SK-N-SH treated with all-trans-retinoic acid at 6 μM for 48 hours (cell line): ENCODE measurements at regions not wholly inside any gene's neighbourhood (a gene's known extent, or its start where the extent isn't known, plus 50 kb on each side); places are given as distances from the start of the nearest gene placed in this dataset.

ENCODE experiments used
- ATAC-seq: fragments of 200-7000 bp; cut with Tn5 transposase; 3 replicates; pipeline ENCODE4 v1.9.1; 2020; ENCODE audit warnings: mild to moderate bottlenecking, moderate library complexity
- BACH2 ChIP-seq: fragments of 250-450 bp; sonication (Bioruptor Pico); IDR thresholded peaks from 2 replicates; pipeline ENCODE4 v1.9.0; 2021; ENCODE audit warnings: mild to moderate bottlenecking, borderline replicate concordance
- CREB5 ChIP-seq: fragments of 250-450 bp; sonication (Bioruptor Pico); IDR thresholded peaks from 2 replicates; pipeline ENCODE4 v1.5.1; 2020; ENCODE audit warnings: low read depth, mild to moderate bottlenecking, moderate library complexity
- CSDC2 ChIP-seq: fragments of 250-450 bp; sonication (Bioruptor Pico); IDR thresholded peaks from 2 replicates; pipeline ENCODE4 v1.5.0; 2020; ENCODE audit warnings: mild to moderate bottlenecking, moderate library complexity
- ESRRG ChIP-seq: fragments of 250-450 bp; sonication (Bioruptor Pico); IDR thresholded peaks from 2 replicates; pipeline ENCODE4 v1.6.1; 2021; ENCODE audit warnings: mild to moderate bottlenecking
- GLIS3 ChIP-seq: fragments of 250-450 bp; sonication (Bioruptor Pico); IDR thresholded peaks from 2 replicates; pipeline ENCODE4 v1.5.0; 2020; ENCODE audit warnings: mild to moderate bottlenecking, moderate library complexity
- OSR1 ChIP-seq: fragments of 250-450 bp; sonication (Bioruptor Pico); IDR thresholded peaks from 2 replicates; pipeline ENCODE4 v1.8.0; 2022; ENCODE audit warnings: moderate library complexity, mild to moderate bottlenecking, inconsistent platforms
- PPARA ChIP-seq: fragments of 250-450 bp; sonication (Bioruptor Pico); IDR thresholded peaks from 2 replicates; pipeline ENCODE4 v1.5.0; 2020; ENCODE audit warnings: mild to moderate bottlenecking, borderline replicate concordance
- RARB ChIP-seq: fragments of 250-450 bp; sonication (Bioruptor Pico); IDR thresholded peaks from 2 replicates; pipeline ENCODE4 v1.8.0; 2021; ENCODE audit warnings: mild to moderate bottlenecking, moderate library complexity
- SNAI2 ChIP-seq: fragments of 250-450 bp; sonication (Bioruptor Pico); IDR thresholded peaks from 2 replicates; pipeline ENCODE4 v1.5.0; 2020; ENCODE audit warnings: mild to moderate bottlenecking, moderate library complexity
- TCF4 ChIP-seq: fragments of 250-450 bp; sonication (Bioruptor Pico); IDR thresholded peaks from 2 replicates; pipeline ENCODE4 v1.8.0; 2021; ENCODE audit warnings: mild to moderate bottlenecking, moderate library complexity, borderline replicate concordance
- TOX ChIP-seq: fragments of 250-450 bp; sonication (Bioruptor Pico); IDR thresholded peaks from 2 replicates; pipeline ENCODE4 v1.8.0; 2021; ENCODE audit warnings: mild to moderate bottlenecking, moderate library complexity, borderline replicate concordance
- ZC3H10 ChIP-seq: fragments of 250-450 bp; sonication (Bioruptor Pico); IDR thresholded peaks from 2 replicates; pipeline ENCODE4 v1.5.1; 2021; ENCODE audit warnings: mild to moderate bottlenecking, moderate library complexity
- ZFP3 ChIP-seq: fragments of 250-450 bp; sonication (Bioruptor Pico); IDR thresholded peaks from 2 replicates; pipeline ENCODE4 v1.5.0; 2020; ENCODE audit warnings: mild to moderate bottlenecking, moderate library complexity
- ZFP30 ChIP-seq: fragments of 450-650 bp; formaldehyde crosslinking; IDR thresholded peaks from 2 replicates; pipeline ENCODE4 v1.5.0; 2022; ENCODE audit warnings: mild to moderate bottlenecking, moderate library complexity
- ZNF565 ChIP-seq: fragments of 450-650 bp; formaldehyde crosslinking; conservative IDR thresholded peaks from 2 replicates; pipeline ENCODE4 v1.5.0; 2020; ENCODE audit warnings: low read depth, mild to moderate bottlenecking, moderate library complexity
- ZNF70 ChIP-seq: fragments of 450-650 bp; formaldehyde crosslinking; IDR thresholded peaks from 2 replicates; pipeline ENCODE4 v1.5.0; 2020; ENCODE audit warnings: mild to moderate bottlenecking, moderate library complexity
- ZNF8 ChIP-seq: fragments of 450-650 bp; formaldehyde crosslinking; IDR thresholded peaks from 2 replicates; pipeline ENCODE4 v1.5.0; 2020; ENCODE audit warnings: mild to moderate bottlenecking, moderate library complexity
- TF ChIP-seq, protein P1 (sequence below): fragments of 250-450 bp; sonication (Bioruptor Pico); IDR thresholded peaks from 2 replicates; pipeline ENCODE4 v1.5.1; 2021; ENCODE audit warnings: mild to moderate bottlenecking, moderate library complexity
- TF ChIP-seq, protein P2 (sequence below): fragments of 250-450 bp; sonication (Bioruptor Pico); IDR thresholded peaks from 2 replicates; pipeline ENCODE4 v1.8.0; 2021; ENCODE audit warnings: low read depth, mild to moderate bottlenecking, moderate library complexity, borderline replicate concordance
- TF ChIP-seq, protein P3 (sequence below): fragments of 250-450 bp; sonication (Bioruptor Pico); IDR thresholded peaks from 2 replicates; pipeline ENCODE4 v1.5.0; 2020; ENCODE audit warnings: mild to moderate bottlenecking, moderate library complexity
- TF ChIP-seq, protein P4 (sequence below): fragments of 250-450 bp; sonication (Bioruptor Pico); IDR thresholded peaks from 2 replicates; pipeline ENCODE4 v1.8.0; 2020; ENCODE audit warnings: mild to moderate bottlenecking, moderate library complexity, borderline replicate concordance

DNA sequence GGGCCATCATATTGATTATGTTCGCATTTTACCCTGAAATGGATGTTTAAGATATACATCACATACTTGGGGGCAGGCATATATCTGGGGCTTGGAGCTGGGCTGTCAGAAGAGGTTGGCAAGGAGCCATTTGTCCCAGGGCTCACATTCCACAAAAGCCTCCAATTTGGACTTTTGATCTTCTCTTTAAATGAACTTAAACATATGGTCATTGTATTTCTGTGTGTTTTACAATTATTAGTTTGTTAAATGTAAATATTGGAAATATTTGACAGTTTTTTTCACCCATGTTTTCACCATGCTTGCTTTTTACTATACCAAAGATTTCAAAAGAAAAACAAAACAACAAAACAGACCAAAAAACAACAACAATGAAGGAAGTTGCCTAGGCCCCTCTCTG is 165.8 kb upstream of the MEIS1 start:
- ATAC-seq = no peak
- TF ChIP-seq CREB5 (no peak), ESRRG (CRISPR knock-in tag) (no peak), ZNF8 (CRISPR knock-in tag) (no peak), BACH2 (CRISPR knock-in tag) (no peak), TOX (CRISPR knock-in tag) (no peak), PPARA (no peak), ZC3H10 (CRISPR knock-in tag) (no peak), TCF4 (CRISPR knock-in tag) (no peak), RARB (CRISPR knock-in tag) (no peak), ZFP30 (CRISPR knock-in tag) (no peak), CSDC2 (CRISPR knock-in tag) (no peak), ZNF565 (CRISPR knock-in tag) (no peak)
- TF ChIP-seq, protein P1, sequence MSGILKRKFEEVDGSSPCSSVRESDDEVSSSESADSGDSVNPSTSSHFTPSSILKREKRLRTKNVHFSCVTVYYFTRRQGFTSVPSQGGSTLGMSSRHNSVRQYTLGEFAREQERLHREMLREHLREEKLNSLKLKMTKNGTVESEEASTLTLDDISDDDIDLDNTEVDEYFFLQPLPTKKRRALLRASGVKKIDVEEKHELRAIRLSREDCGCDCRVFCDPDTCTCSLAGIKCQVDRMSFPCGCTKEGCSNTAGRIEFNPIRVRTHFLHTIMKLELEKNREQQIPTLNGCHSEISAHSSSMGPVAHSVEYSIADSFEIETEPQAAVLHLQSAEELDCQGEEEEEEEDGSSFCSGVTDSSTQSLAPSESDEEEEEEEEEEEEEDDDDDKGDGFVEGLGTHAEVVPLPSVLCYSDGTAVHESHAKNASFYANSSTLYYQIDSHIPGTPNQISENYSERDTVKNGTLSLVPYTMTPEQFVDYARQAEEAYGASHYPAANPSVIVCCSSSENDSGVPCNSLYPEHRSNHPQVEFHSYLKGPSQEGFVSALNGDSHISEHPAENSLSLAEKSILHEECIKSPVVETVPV (CRISPR knock-in tag) = no peak
- TF ChIP-seq, protein P2, sequence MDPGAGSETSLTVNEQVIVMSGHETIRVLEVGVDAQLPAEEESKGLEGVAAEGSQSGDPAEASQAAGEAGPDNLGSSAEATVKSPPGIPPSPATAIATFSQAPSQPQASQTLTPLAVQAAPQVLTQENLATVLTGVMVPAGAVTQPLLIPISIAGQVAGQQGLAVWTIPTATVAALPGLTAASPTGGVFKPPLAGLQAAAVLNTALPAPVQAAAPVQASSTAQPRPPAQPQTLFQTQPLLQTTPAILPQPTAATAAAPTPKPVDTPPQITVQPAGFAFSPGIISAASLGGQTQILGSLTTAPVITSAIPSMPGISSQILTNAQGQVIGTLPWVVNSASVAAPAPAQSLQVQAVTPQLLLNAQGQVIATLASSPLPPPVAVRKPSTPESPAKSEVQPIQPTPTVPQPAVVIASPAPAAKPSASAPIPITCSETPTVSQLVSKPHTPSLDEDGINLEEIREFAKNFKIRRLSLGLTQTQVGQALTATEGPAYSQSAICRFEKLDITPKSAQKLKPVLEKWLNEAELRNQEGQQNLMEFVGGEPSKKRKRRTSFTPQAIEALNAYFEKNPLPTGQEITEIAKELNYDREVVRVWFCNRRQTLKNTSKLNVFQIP = no peak
- TF ChIP-seq, protein P3, sequence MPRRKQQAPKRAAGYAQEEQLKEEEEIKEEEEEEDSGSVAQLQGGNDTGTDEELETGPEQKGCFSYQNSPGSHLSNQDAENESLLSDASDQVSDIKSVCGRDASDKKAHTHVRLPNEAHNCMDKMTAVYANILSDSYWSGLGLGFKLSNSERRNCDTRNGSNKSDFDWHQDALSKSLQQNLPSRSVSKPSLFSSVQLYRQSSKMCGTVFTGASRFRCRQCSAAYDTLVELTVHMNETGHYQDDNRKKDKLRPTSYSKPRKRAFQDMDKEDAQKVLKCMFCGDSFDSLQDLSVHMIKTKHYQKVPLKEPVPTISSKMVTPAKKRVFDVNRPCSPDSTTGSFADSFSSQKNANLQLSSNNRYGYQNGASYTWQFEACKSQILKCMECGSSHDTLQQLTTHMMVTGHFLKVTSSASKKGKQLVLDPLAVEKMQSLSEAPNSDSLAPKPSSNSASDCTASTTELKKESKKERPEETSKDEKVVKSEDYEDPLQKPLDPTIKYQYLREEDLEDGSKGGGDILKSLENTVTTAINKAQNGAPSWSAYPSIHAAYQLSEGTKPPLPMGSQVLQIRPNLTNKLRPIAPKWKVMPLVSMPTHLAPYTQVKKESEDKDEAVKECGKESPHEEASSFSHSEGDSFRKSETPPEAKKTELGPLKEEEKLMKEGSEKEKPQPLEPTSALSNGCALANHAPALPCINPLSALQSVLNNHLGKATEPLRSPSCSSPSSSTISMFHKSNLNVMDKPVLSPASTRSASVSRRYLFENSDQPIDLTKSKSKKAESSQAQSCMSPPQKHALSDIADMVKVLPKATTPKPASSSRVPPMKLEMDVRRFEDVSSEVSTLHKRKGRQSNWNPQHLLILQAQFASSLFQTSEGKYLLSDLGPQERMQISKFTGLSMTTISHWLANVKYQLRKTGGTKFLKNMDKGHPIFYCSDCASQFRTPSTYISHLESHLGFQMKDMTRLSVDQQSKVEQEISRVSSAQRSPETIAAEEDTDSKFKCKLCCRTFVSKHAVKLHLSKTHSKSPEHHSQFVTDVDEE (CRISPR knock-in tag) = no peak

DNA sequence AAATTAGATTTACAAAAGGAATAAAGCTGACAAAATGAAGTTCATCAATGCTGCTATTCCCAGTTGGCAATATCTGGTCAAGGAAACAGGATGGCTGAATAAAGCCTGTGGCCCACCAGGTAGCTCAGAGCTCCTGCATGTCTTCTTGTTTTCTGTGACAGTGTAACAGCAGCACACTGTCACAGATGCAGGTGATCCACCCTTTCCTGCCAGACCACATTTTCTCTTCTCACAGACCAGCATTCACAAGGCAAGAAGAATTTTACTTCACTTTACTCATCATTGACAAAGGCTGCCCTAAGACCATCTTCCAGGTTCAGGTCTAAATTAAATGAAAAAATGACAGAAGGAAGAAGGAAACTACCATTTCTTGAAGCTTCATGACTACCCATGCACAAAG is 166.2 kb upstream of the MEIS1 start:
- TF ChIP-seq, protein P2 = no peak
- TF ChIP-seq CREB5 (no peak), BACH2 (CRISPR knock-in tag) (no peak), TCF4 (CRISPR knock-in tag) (no peak), PPARA (no peak), GLIS3 (CRISPR knock-in tag) (no peak), ZNF70 (CRISPR knock-in tag) (no peak), ZFP30 (CRISPR knock-in tag) (no peak), ZC3H10 (CRISPR knock-in tag) (no peak), RARB (CRISPR knock-in tag) (no peak), TOX (CRISPR knock-in tag) (no peak), OSR1 (CRISPR knock-in tag) (no peak), ZNF8 (CRISPR knock-in tag) (no peak), SNAI2 (CRISPR knock-in tag) (no peak), ZFP3 (CRISPR knock-in tag) (no peak)
- TF ChIP-seq, protein P4, sequence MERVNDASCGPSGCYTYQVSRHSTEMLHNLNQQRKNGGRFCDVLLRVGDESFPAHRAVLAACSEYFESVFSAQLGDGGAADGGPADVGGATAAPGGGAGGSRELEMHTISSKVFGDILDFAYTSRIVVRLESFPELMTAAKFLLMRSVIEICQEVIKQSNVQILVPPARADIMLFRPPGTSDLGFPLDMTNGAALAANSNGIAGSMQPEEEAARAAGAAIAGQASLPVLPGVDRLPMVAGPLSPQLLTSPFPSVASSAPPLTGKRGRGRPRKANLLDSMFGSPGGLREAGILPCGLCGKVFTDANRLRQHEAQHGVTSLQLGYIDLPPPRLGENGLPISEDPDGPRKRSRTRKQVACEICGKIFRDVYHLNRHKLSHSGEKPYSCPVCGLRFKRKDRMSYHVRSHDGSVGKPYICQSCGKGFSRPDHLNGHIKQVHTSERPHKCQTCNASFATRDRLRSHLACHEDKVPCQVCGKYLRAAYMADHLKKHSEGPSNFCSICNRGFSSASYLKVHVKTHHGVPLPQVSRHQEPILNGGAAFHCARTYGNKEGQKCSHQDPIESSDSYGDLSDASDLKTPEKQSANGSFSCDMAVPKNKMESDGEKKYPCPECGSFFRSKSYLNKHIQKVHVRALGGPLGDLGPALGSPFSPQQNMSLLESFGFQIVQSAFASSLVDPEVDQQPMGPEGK (CRISPR knock-in tag) = no peak
- no peak for ATAC-seq
